TTC549 (cell line): ENCODE measurements at regions not wholly inside any gene's neighbourhood (a gene's known extent, or its start where the extent isn't known, plus 50 kb on each side); places are given as distances from the start of the nearest gene placed in this dataset.
"Not testable (repeated sequence)": the region's sequence is repeated elsewhere in the genome, so short reads cannot be mapped to it uniquely, and the experiment has no call there.

Experiments
- FAIRE-seq: peaks from 2 replicates; lab custom pipeline; 2012; peaks lifted over from hg19 to GRCh38; lab: Jason Lieb, UNC

GRCh38 chr14:105903971-105904370, 377.6 kb downstream of the TMEM121 start:
- no peak for FAIRE-seq

DNA sequence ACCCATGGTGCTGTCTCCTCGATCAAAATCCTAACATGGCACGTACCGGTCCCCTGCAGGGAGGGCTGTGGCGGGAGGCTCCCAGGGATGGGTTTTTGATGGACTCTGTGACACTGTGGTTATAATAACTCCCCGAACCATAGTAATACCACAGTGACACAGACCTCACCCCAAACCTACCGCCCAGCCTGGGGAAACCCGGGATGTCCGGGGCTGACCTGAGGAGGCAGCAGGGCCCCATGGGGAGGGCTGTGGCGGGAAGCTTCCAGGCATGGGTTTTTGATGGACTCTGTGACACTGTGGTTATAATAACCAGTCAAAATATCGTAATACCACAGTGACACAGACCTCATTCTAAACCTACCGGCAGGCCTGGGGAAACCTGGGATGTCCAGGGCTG, 378.0 kb downstream of the TMEM121 start:
- FAIRE-seq, result no peak

GRCh38 chr14:105905456-105905855, 379.1 kb downstream of the TMEM121 start:
- FAIRE-seq, result no peak

GRCh38 chr14:105907276-105907675, 380.9 kb downstream of the TMEM121 start:
- FAIRE-seq, result no peak

- no peak for FAIRE-seq
Observed at GRCh38 chr14:105908006-105908405, 381.6 kb downstream of the TMEM121 start.

GRCh38 chr14:105908481-105908911, 382.1 kb downstream of the TMEM121 start:
- no peak for FAIRE-seq

DNA sequence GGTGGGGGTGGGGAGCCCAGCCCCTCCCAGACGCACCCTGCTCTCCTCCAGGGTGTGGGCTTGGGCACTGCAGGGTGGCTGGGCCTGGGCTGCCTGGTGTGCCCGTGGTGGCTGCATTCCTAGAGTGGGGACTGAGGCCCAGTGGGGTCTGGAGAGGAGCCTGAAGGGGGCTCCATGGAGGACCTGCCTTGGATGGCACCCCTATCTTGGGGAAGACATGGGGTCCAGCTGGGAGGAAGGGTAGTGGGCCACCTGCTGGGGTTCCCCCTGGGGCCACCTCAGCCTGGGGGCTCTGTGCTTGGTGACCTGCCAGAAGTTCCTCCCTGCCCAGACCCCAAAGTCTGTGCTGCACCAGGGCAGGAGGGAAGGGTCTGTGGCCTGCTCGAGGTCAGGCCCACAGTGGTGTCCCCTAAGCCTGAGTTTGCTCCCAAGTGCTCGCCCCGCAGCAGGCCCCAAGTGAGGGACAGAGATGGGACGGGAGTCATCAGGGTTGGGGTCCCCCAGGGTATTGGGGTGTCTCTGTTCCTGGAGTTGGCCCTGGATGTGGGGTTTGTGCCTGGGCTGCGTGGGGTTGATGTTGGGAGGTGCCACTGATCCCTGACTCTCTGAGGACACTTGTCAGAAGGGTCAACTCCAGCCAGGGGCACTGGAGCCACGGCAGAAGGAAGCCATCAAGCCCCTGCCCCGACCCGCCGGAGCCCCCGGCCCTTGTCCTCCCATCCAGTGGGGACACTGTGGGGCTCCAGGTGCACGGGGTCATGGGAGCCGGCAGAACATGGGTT, 382.9 kb downstream of the TMEM121 start:
- no peak for FAIRE-seq

DNA sequence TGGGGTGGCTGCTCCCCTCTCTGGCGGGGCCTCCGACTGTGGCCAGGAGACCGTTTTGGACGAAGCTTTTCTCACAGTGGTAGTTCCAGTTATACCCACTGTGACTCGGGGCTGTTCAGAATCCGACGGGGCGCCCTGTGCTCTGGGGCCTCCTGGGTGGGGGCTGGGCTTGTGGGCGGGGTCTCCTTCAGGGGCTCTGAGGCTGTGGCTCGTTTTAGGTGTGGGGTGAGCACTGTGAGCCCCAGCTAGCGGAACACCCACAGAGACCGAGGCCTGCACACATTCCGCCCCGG, 383.4 kb downstream of the TMEM121 start:
- FAIRE-seq, result not testable (repeated sequence)

DNA sequence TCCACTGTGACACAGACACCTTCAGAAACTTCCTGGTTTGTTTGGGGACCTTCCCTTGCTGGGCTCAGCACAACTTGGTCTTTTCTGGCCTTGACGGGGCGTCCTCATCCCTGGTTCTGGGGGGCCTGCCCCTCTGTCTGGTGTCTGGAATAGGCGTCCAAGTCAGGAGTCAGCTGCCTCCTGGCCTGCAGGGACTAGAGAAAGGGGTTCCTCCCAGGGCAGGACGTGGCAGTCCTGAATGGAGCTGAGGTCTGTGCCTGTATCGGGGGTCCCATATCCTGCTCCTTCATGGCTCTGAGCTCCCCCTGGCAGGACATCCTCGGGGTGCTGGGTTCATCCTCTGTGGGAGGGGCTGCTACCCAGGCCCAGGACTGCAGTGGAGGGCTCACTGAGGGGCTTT, 384.0 kb downstream of the TMEM121 start:
- FAIRE-seq, result no peak

DNA sequence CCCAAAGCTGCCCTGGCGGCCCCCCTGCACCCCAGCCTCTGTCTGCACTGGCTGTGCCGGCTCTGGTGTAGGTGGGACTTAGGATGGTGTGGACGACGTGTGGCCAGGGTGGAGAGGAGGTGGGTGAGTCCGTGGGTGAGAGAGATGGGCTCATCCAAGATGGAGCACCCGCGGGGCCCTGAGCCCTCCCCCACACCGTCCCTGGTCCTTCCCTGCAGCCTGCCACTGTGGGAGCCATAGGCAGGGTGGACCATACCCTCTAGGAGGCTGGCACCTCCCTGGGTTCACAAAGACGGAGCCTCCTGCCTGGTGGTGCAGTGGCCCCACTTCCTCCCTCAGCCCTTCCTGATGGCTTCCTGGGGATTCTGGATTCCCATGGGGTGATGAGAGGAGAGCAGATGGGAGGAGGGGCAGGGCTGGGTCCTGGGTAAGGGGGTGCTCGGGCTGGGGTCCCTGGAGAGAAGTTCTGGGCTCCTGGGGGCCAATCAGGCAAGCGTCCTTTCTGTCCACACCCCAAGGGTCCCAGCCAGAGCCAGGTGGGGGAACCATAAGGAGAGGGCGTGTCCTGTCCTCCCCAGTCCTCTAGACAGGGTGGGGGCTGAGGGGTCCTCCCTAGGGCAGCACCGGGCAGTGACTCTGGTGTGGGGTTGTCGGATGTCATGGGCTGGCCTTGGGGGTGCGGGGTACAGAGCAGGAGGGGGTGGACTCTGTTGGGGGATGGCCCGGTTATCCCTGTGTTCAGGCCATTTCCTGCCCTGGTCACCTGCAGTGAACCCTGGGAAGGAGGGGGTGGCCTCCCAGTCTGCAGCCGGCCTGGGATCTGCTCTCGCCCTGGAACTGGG, 384.8 kb downstream of the TMEM121 start:
- no peak for FAIRE-seq

DNA sequence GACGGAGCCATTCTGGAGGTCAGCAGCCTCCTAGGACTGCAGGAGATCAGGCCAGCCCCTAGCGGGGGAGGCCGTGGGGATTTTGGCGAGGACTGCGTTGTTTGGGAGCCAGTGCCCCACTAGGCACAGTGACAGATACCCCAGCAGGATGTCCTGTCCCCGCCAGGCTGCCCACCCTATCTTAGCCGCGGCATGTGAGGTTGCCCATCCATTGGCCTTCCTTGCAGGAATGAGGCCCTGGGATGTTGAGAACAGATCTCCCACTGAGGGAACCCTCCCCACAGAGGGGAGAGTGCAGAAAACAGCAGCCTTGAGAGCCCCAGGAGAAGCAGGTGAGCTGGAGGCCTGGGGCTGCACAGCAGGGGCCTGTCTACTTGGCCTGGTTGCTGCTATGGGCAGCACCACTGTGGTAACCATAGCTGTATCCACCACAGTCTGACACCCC, 385.5 kb downstream of the TMEM121 start:
- FAIRE-seq, result not testable (repeated sequence)

GRCh38 chr14:105912641-105913180, 386.3 kb downstream of the TMEM121 start:
- no peak for FAIRE-seq

DNA sequence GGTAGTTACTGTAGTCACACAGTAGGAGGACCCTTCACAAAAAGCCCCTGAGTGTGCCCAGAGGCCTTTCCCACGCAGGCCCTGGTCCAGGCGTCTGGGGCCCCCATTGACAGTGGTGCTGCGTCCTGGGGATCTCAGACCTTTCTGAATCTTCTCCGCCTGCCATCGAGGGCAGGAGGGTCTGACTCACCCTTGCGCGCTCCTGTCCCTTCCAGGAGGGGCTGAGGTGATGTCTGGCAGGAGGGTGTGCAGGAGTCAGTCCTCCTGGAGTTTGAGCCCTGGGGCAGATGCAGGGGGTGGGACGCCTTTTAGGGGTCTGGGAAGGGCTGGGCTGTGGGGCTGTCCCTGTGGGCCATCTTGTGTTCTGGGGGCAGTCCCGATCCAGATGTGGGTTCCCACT, 386.8 kb downstream of the TMEM121 start:
- no peak for FAIRE-seq

GRCh38 chr14:105913861-105914260, 387.5 kb downstream of the TMEM121 start:
- no peak for FAIRE-seq

GRCh38 chr14:105914281-105914680, 387.9 kb downstream of the TMEM121 start:
- FAIRE-seq, result not testable (repeated sequence)

GRCh38 chr14:105914738-105915385, 388.5 kb downstream of the TMEM121 start:
- no peak for FAIRE-seq

GRCh38 chr14:105915546-105915945, 389.2 kb downstream of the TMEM121 start:
- not testable (repeated sequence) for FAIRE-seq

DNA sequence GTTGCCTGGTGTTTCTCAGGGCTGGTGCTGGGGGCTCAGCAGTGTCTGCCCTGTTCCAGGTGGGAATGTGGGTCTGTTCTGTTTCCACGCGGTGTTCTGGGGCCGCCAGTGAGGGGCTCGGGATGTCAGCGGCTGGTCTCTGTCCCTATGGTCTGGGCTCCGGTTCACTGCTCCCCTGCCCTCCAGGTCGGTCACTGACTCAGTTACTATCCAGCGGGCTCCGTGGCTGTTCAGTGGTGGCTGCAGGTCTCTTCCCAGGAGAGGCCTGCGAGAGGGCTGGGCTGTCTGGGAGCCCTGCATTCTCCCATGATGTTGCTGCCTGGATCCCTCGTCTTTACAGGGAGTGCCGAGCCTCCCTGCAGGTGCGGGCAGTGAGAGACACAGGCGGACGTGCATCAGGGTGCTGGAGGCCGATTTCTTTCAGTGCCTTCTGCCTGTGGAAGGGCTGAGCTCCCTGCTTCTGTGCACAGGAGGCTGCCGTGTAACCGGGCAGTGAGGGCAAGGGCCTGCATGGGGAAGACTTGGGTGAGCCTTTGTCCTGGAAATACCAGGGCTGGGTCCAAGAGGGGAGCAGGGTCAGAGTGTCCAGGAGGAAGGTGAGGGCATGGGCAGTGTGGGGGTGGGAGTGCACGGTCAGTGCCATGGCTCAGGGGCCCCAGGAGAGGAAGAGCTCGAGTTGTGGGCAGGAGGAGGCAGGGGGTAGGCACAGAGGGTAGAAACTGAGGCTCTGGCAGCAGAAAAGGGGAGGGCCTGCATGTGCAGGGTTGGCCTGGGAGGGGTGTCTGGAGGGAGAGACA, 391.0 kb downstream of the TMEM121 start:
- FAIRE-seq, result not testable (repeated sequence)

GRCh38 chr14:105917933-105918436, 391.6 kb downstream of the TMEM121 start:
- no peak for FAIRE-seq

- no peak for FAIRE-seq
Observed at GRCh38 chr14:105918496-105919262, 392.3 kb downstream of the TMEM121 start.
